ENCODE measurements at regions not wholly inside any gene's neighbourhood (a gene's known extent, or its start where the extent isn't known, plus 50 kb on each side); places are given as distances from the start of the nearest gene placed in this dataset.
A peak's percentile ranks its signal among the peaks of the same experiment; 100 is the strongest.
"Not testable (repeated sequence)": the region's sequence is repeated elsewhere in the genome, so short reads cannot be mapped to it uniquely, and the experiment has no call there.

- no peak for DNase-seq (ENCODE audit: extremely low read depth in 1 of 11, low read depth in 9 of 11, low spot score in 4 of 11)
Measured at GRCh38 chr11:115643549-115644270, 139.5 kb upstream of the CADM1 start.

GRCh38 chr11:115642660-115643059 lies 138.4 kb upstream of the CADM1 start:
- DNase-seq (ENCODE audit: extremely low read depth in 1 of 11, low read depth in 9 of 11, low spot score in 4 of 11): no peak

DNA sequence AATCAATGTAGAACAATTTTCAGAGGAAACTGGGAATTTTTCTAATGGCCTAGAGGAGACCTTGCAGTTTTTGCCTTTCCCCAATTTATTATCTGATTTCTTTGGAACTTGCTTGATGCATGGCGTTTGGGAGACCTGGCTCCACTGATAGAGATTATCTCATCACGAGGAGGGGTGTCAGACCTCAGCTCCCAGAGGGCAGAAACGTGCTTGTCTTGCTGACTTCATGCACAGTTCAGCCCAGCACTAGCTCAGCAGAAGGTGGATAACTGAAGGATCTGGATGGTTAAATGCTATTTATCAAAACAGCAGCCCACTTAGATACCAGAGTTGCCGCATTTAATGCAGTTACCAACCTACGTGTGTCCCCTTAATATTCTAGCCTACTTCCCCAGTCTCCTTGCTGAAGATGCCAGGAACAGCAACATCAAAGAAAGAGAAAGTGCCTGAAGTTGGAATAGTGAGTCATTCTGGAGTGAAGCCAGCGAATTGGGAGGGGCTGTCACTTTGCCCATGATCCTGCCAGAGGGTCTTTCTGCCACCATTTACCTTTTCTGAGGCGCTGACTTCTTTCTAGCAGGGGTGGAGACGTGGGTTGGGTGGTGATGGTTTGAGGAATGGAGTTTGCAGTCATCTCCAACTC lies 133.5 kb upstream of the CADM1 start:
- no peak for DNase-seq (ENCODE audit: extremely low read depth in 1 of 11, low read depth in 9 of 11, low spot score in 4 of 11)

DNA sequence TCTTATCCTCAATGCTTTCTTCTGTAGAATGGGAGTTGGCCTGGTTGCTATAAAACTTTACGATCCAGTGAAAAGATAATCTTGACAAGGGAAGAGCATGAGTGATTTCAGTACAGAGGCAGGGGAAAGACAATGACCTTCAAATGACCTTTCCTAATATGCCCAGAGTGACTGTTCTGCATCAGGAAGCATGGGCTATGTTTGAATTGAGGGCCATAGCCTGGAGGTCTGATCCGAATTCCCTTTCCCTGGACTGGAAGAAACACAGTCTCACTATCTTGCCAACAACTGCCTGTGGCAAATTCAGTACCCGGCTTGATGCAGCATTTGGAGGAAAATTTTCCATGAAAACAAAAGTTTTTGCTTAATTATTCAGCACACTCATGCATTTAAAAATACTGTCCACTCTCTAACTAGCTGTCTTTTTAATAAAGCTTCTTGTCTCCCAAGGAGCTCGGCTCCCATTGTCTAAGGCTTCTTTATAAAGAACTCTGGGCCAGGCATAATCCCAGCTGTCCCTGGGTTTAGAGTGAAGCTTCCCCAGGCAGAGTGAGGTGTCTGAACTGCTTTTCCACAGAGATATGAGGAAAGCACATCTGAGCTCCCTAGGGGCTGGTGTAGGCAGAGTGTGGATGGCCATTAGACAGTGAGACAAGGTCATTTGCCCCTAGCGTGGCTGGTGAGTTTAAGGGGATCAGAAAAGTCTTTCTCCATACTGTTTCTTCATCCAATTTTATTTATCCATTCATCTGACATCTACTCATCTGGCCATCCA lies 132.7 kb upstream of the CADM1 start:
- DNase-seq (ENCODE audit: extremely low read depth in 1 of 11, low read depth in 9 of 11, low spot score in 4 of 11): no peak

DNA sequence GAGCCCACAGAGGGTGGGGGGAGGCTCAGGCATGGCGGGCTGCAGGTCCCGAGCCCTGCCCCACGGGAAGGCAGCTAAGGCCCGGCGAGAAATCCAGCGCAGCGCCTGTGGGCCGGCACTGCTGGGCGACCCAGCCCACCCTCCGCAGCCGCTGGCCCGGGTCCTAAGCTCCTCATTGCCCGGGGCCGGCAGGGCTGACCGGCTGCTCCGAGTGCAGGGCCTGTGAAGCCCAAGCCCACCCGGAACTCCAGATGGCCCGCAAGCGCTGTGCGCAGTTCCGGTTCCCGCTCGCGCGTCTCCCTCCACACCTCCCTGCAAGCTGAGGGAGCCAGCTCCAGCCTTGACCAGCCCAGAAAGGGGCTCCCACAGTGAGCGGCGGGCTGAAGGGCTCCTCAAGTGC lies 129.8 kb upstream of the CADM1 start:
- not testable (repeated sequence) for DNase-seq (ENCODE audit: extremely low read depth in 1 of 11, low read depth in 9 of 11, low spot score in 4 of 11)

GRCh38 chr11:115632061-115632460 lies 127.8 kb upstream of the CADM1 start:
- no peak for DNase-seq (ENCODE audit: extremely low read depth in 1 of 11, low read depth in 9 of 11, low spot score in 4 of 11)

GRCh38 chr11:115631609-115632008 lies 127.4 kb upstream of the CADM1 start:
- no peak for DNase-seq (ENCODE audit: extremely low read depth in 1 of 11, low read depth in 9 of 11, low spot score in 4 of 11)

DNA sequence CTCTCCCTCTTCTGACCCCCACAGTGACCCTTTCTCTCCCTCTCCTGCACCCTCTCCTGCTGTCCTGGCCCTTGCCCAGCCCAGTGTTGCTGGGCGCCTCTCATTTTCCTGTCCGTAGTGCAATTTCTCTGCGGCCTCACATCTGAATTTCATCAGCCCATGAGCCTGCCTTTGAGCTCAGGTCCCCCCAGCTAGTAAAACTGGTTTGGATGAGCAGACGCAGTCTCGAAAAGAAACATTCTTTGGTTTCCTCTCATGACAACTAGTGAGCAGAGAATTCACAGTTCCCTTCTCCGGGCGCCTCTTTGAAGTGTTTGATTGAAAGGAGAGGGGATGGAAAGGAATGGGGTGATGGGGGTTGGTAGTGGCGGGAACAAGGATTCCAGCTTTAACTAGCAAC lies 126.0 kb upstream of the CADM1 start:
- DNase-seq (ENCODE audit: extremely low read depth in 1 of 11, low read depth in 9 of 11, low spot score in 4 of 11): no peak

GRCh38 chr11:115629456-115630015 lies 125.3 kb upstream of the CADM1 start:
- no peak for DNase-seq (ENCODE audit: extremely low read depth in 1 of 11, low read depth in 9 of 11, low spot score in 4 of 11)

GRCh38 chr11:115627666-115628460 lies 123.6 kb upstream of the CADM1 start:
- DNase-seq (ENCODE audit: extremely low read depth in 1 of 11, low read depth in 9 of 11, low spot score in 4 of 11): no peak

DNA sequence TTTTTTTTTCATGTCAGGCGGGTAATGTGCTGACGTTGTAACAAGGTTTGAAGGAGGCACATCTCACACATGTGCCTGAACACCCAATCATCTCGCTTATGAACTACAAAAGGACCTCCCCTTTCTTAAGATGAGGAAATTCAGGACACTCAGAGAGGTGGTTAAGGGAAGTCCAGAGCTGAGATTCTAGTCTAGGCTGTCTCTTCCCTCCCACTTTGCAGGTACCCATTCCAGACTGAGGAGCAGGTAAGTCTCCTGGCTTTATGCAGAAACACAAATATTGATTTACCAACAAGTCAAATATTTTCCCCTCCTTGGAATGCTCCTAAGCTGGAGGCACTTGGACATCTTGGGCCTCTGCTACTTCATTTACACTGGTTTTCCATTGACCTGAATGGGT lies 122.9 kb upstream of the CADM1 start:
- no peak for DNase-seq (ENCODE audit: extremely low read depth in 1 of 11, low read depth in 9 of 11, low spot score in 4 of 11)

- DNase-seq (ENCODE audit: extremely low read depth in 1 of 11, low read depth in 9 of 11, low spot score in 4 of 11): no peak
Measured at GRCh38 chr11:115626414-115626813, 122.2 kb upstream of the CADM1 start.

DNA sequence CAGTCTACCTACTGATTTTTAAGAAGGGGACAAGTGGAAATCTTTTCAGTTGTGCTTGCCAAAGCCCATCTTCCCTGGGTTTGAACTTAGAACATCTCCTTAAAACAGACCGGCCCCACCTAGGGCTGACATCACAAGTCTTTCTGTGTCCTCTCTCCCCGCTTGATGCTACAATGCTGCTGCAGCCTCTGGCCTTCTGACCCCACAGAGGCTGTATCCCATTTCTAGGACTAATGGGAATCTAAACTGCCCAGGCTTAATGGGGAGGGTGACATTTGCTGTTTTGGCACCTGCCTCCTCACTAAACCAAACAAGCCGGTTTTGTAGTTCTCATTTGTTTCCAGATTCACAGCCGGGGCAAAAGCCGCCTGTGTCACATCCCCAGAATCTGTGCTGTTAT lies 121.3 kb upstream of the CADM1 start:
- DNase-seq (ENCODE audit: extremely low read depth in 1 of 11, low read depth in 9 of 11, low spot score in 4 of 11): no peak

DNA sequence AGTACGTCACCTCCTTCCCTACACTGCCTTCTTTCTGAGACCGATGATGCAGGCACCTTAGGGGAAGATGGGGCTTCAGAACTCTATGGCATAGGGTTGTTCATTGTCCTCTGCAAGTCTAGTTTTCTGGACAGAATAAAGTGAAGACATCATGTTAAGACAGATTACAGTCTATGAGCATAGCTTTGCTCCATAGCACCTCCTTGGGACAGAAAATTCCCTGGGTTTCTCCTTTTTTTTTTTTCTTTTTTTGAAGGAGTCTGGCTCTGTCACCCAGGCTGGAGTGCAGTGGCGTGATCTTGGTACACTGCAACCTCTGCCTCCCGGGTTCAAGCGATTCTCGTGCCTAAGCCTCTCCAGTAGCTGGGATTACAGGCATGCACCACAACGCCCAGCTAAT lies 119.8 kb upstream of the CADM1 start:
- DNase-seq (ENCODE audit: extremely low read depth in 1 of 11, low read depth in 9 of 11, low spot score in 4 of 11): no peak

GRCh38 chr11:115623021-115623451 lies 118.8 kb upstream of the CADM1 start:
- peak in 7 of 11 donors; percentile 36 to 67 (median 52) for DNase-seq (ENCODE audit: extremely low read depth in 1 of 11, low read depth in 9 of 11, low spot score in 4 of 11)

GRCh38 chr11:115618428-115618827 lies 114.2 kb upstream of the CADM1 start:
- DNase-seq (ENCODE audit: extremely low read depth in 1 of 11, low read depth in 9 of 11, low spot score in 4 of 11): no peak

- no peak for DNase-seq (ENCODE audit: extremely low read depth in 1 of 11, low read depth in 9 of 11, low spot score in 4 of 11)
Measured at GRCh38 chr11:115617767-115618166, 113.6 kb upstream of the CADM1 start.

- DNase-seq (ENCODE audit: extremely low read depth in 1 of 11, low read depth in 9 of 11, low spot score in 4 of 11): no peak
Measured at GRCh38 chr11:115616971-115617370, 112.8 kb upstream of the CADM1 start.

DNA sequence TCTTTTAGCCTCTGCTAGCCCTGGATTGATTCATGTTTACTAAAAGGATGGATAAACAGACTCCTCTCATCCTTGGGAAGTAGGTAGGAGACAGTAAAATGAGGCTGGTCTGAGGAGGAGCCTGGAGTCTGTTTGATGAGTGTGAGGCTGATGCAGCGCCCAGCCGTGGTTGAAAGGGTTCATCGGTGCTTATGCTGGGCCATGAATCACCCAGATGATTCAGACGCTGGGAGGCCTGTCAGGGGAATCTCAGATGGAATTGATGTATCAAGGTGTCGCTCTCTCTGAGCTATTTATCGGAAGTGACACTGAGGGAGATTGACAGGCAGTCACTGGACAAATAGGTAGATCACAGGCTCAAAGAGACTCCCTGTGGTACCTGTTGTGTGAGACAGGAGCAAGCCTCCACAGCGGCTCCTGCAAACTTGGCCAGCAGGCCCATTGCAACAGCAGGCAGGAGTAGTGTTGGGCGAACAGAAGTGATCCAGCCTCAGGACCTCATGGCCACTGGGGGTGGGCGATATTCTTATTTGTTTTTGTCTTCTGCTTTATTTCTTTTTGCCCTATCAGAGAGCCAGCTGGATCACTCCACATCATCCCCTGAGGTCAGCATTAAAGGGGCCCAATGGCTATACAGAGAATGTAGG lies 109.9 kb upstream of the CADM1 start:
- DNase-seq (ENCODE audit: extremely low read depth in 1 of 11, low read depth in 9 of 11, low spot score in 4 of 11): no peak

All from renal cortex interstitium (tissue), 11 donors.